C4-2B (cell line): ENCODE measurements at regions not wholly inside any gene's neighbourhood (a gene's known extent, or its start where the extent isn't known, plus 50 kb on each side); places are given as distances from the start of the nearest gene placed in this dataset.
A peak's percentile ranks its signal among the peaks of the same experiment; 100 is the strongest.

Experiments
- H3K27ac ChIP-seq: fragments of 450-650 bp; 2 replicates; pipeline ENCODE4 v1.5.1; 2017
- ZFX ChIP-seq: fragments of 450-650 bp; IDR thresholded peaks from 2 replicates; pipeline ENCODE4 v1.6.1; 2017
- TF ChIP-seq, protein P1 (sequence below): fragments of 450-650 bp; conservative IDR thresholded peaks from 2 replicates; pipeline ENCODE4 v1.5.1; 2017; ENCODE audit warnings: mild to moderate bottlenecking

DNA sequence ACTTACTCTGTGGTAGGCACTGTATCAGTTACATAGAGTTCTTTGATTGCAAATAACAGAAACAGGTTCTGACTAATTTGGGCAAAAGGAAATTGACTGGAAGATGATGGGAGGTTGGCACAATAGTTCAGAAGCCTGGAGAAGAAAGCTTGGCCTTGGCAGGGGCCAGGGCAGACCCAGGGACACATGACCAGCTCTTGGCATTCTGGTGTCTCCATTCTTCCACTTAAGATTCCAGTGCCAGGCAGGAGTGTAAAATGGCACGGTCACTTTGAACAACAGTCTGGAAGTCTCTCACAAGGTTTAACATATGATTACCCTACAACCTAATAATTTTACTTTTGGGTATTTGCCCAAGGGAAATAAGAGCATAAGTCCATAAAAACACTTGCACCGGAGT is 175.9 kb downstream of the BCOR start:
- no peak for TF ChIP-seq ZFX
- TF ChIP-seq, protein P1, sequence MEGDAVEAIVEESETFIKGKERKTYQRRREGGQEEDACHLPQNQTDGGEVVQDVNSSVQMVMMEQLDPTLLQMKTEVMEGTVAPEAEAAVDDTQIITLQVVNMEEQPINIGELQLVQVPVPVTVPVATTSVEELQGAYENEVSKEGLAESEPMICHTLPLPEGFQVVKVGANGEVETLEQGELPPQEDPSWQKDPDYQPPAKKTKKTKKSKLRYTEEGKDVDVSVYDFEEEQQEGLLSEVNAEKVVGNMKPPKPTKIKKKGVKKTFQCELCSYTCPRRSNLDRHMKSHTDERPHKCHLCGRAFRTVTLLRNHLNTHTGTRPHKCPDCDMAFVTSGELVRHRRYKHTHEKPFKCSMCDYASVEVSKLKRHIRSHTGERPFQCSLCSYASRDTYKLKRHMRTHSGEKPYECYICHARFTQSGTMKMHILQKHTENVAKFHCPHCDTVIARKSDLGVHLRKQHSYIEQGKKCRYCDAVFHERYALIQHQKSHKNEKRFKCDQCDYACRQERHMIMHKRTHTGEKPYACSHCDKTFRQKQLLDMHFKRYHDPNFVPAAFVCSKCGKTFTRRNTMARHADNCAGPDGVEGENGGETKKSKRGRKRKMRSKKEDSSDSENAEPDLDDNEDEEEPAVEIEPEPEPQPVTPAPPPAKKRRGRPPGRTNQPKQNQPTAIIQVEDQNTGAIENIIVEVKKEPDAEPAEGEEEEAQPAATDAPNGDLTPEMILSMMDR, result no peak

DNA sequence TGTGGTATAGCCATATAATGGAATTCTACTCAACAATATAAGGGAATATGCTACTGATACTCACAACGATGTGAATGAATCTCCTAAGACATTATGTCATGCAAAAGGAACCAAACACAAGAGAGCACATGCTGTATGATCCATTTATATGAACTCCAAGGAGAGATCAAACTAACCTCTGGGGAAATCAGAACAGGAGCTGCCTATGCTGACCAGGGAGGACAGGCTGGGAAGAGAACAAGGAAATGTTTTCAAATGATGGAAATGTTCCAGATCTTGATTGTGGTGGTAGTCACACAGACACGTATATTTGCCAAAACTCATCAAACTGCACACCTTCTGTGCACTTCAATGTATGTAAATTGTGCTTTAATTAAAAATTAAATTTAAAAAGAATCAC is 175.3 kb downstream of the BCOR start:
- H3K27ac ChIP-seq, result peak overlapping the region; percentile 25
- TF ChIP-seq, protein P1, result no peak
- no peak for TF ChIP-seq ZFX

More for the DNA sequence above, 175.9 kb downstream of the BCOR start:
- H3K27ac ChIP-seq, result peak overlapping the region; percentile 36; the same call in 1 of the 2 replicates

DNA sequence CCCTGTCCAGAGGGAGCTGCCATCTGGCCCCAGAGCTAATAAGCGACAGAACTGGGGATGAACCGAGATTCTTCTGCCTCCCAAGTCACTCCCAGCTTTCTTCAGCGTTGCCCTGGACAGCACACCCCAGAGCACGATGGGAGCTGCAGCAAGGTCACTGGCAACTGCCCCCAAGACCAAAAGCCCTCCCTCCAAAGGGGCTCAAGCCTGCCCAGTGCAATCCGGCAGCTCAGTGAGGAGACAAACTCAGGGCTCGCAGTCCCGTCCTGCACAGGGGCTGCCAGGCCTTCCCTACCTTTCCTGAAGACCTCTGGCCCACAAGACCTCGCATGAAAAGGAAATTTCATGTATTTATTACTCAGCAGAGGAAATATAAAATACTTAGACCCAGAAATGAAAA is 174.8 kb downstream of the BCOR start:
- H3K27ac ChIP-seq, result peak overlapping the region; percentile 25
- TF ChIP-seq, protein P1, result no peak
- no peak for TF ChIP-seq ZFX

DNA sequence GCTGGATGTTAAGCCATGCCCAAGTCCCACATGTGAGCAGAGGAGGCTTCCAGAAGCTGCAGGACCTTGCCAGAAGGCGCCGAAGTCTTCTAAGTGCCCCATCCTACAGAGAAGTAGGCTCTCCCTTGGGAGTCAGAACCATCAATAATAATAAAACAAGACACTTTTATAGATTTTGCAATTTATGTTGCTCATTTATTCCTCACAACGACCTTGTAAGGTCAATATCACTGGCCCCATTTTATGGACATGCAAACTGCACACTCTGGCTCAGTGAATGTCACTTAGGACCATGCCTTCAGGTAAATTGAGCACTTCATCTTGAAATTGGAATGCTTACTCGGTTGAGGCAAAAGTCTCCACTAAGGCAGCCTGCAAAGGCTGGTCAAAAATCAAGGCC is 170.4 kb downstream of the BCOR start:
- no peak overlapping the region for H3K27ac ChIP-seq
- no peak for TF ChIP-seq ZFX

DNA sequence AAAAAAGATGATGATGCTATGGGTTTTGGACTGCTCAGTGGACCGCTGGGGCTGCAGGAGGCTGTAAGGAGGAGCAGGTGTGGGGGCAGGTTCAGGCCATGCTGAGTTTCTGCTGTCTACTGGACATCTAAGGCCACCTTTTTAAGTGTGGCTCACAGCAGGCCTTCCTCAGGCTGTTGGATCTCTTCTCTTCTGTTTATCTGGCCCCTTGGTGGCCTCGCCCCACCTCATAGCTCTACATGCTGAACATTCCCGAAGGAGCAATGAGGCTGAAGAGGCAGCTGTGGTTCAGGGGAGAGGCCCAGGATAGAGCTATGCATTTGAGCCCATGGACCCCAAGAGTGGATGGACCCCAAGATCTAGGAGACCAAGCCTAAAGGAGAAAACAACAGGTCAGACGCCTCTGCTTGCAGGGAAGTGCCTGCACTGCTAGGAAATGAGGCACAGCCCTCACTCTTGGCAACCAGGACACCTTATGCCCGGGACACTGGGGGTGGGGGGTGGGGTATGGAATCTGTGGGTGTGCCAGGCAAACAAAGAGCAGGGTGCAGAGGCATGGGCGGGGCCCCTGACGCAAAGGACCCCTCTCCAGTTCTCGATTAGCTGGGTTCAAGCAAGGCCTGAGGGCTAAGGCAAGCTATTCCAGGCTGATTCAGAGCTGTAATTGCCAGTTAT is 168.9 kb downstream of the BCOR start:
- H3K27ac ChIP-seq, result no peak overlapping the region
- TF ChIP-seq, protein P1, result no peak
- TF ChIP-seq ZFX, result no peak

DNA sequence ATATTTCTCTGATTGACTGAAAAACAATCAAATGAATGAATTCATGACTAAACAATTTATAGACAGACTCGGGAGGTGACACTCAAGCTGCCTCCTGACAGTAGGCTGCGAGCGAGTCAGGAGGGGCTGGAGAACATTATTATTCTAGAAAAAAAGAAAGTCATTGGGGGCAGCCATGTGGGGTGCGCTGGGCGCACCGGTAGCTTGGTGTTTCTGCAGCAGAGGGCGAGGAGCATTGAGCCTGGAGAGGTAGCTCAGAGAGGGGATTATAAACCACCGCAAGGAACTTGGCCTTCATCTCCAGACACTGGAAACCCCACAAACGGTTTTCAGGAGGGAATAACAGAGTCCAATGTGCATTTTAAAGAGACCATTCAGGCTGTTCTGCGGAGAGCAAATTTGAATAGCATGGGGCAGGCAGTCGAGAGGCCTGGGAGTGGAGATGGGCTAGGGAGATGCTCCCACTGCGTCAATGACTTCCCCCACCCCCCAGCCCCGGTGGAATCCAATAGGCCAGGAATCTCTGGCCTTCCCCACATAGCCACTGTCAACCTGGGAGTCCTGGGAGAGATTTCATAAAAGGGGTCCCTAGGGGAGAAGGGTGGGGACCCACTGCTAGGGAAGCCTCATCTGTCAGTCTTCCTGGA is 168.3 kb downstream of the BCOR start:
- TF ChIP-seq, protein P1, result no peak
- no peak for TF ChIP-seq ZFX
- no peak overlapping the region for H3K27ac ChIP-seq

DNA sequence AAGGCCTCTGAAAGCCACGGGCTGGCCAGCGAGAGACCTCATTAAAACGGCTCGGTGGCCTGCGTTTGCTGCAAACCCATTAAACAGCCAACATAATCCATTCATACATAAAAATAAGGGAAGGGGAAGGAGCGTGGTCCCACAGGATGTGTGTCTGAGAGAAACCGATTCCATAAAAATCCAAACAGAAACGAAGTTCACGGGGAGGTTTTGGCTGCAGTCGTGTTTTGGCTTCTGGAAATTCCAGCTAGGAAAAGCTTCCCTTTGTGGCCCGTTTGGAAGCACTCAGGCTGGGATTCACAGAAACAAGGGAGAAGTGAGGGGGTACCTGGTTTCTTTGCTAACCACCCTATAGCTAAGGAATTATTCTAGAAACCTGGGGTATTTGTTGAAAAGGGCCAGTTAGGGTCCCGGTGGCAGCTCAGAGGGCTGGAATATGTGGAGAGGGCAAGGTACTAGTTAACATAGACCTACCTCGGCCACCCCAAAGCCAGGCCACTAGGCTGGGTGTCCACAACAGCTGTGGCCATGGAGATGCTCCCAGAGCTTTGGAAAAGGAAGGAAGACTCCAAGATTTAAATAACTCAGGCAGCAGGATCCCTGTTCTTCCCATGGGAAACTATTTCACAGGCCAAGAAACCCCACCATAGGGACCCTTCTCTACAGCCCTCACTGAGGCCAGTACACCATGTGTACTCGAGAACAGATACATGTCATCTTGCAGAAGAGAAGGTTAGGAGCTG is 166.8 kb downstream of the BCOR start:
- no peak for TF ChIP-seq ZFX
- TF ChIP-seq, protein P1, result no peak
- H3K27ac ChIP-seq, result no peak overlapping the region
